Hepatocyte (in vitro differentiated cells): ENCODE measurements at regions not wholly inside any gene's neighbourhood (a gene's known extent, or its start where the extent isn't known, plus 50 kb on each side); places are given as distances from the start of the nearest gene placed in this dataset.

Experiments
- DNase-seq: peaks from one replicate; pipeline ENCODE4 v3.0.0-alpha.2; 2016; ENCODE audit warnings: low spot score
- H2AFZ ChIP-seq: fragments of 200-600 bp; sonication (generic); 2 replicates; pipeline ENCODE4 v1.6.0; 2016; ENCODE audit warnings: antibody characterized with exemption, mild to moderate bottlenecking
- H3K27ac ChIP-seq: fragments of 200-600 bp; sonication (generic); 2 replicates; pipeline ENCODE4 v1.5.1; 2016; ENCODE audit warnings: mild to moderate bottlenecking
- H3K27me3 ChIP-seq: fragments of 200-600 bp; sonication (generic); 2 replicates; pipeline ENCODE4 v1.6.1; 2016
- H3K36me3 ChIP-seq: fragments of 200-600 bp; sonication (generic); replicated peaks from 2 replicates; pipeline ENCODE4 v1.5.1; 2016; ENCODE audit warnings: low read depth; ENCODE audit not compliant: insufficient read depth
- H3K4me1 ChIP-seq: fragments of 200-600 bp; sonication (generic); 2 replicates; pipeline ENCODE4 v1.5.1; 2016; ENCODE audit warnings: mild to moderate bottlenecking, moderate library complexity; ENCODE audit not compliant: insufficient read depth
- H3K4me2 ChIP-seq: fragments of 200-600 bp; sonication (generic); 2 replicates; pipeline ENCODE4 v1.6.0; 2016
- H3K4me3 ChIP-seq: fragments of 200-600 bp; sonication (generic); 2 replicates; pipeline ENCODE4 v1.5.1; 2016; ENCODE audit warnings: mild to moderate bottlenecking
- H3K79me2 ChIP-seq: fragments of 200-600 bp; sonication (generic); 2 replicates; pipeline ENCODE4 v1.6.0; 2017; ENCODE audit warnings: mild to moderate bottlenecking
- H3K9me2 ChIP-seq: fragments of 200-600 bp; sonication (generic); replicated peaks from 2 replicates; pipeline ENCODE4 v1.6.0; 2017; ENCODE audit warnings: mild to moderate bottlenecking; ENCODE audit not compliant: insufficient read depth
- H3K9me3 ChIP-seq: fragments of 200-600 bp; sonication (generic); 2 replicates; pipeline ENCODE4 v1.5.1; 2016; ENCODE audit warnings: low read depth, mild to moderate bottlenecking
- H4K20me1 ChIP-seq: fragments of 200-600 bp; sonication (generic); 2 replicates; pipeline ENCODE4 v1.6.0; 2016; ENCODE audit warnings: mild to moderate bottlenecking; ENCODE audit not compliant: insufficient read depth, poor library complexity, severe bottlenecking
- EZH2 ChIP-seq: fragments of 200-600 bp; sonication (generic); IDR thresholded peaks from 2 replicates; pipeline ENCODE4 v1.6.1; 2016; ENCODE audit warnings: antibody characterized with exemption, mild to moderate bottlenecking, borderline replicate concordance
- EZH2phosphoT487 ChIP-seq: fragments of 200-600 bp; sonication (generic); IDR thresholded peaks from one replicate; pipeline ENCODE4 v1.6.1; 2018; ENCODE audit warnings: antibody characterized with exemption, mild to moderate bottlenecking, low read depth, moderate library complexity; ENCODE audit not compliant: unreplicated experiment, severe bottlenecking
- WGBS: methylation state at CpG from one replicate; pipeline ENCODE4 v1.1.6; 2016; ENCODE audit warnings: low lambda C conversion rate; ENCODE audit errors: missing lambda C conversion rate; 5-methylcytosine and 5-hydroxymethylcytosine counted together
- TF ChIP-seq, protein P1 (sequence below): fragments of 200-600 bp; sonication (generic); IDR thresholded peaks from 2 replicates; pipeline ENCODE4 v1.5.1; 2016; ENCODE audit warnings: antibody characterized with exemption, mild to moderate bottlenecking; ENCODE audit not compliant: poor library complexity

DNA sequence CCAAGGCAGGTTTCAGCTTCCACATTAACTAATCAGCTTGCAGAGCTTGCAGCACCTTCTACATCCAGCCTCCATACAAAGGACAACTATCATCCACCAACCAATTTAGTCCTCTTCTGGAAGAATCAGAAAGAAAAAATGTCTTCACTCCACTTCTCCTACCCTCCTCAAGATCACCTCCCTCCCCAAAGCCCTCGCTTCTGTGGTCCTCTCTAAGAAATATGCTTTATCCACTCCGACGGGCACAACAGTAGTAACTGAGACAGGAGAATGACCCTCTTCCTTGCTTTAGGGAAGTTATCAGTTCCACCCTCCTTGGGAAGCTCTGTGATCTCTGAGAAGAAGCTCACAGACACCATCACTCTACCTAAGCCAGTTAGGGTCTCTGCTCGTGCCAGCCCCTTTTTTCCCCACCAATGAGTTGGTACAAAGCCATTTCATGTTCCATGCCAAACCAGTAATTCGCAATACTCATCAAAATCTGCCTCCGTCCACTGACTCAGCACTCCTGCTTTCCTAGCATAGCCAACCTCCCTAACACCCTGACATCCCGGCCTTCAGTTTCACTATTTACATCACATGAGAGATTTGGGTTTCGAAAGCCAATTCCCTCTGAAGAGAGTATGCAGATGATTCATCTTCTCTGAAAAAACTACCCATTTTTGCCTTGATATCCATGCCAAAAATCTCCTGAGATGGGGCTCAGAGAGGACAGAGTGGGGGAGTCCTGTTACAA, 114.1 kb upstream of the PKDCC start:
- H3K4me2 ChIP-seq, result peak overlapping the region; percentile 55
- no peak for TF ChIP-seq EZH2phosphoT487
- TF ChIP-seq EZH2, result no peak
- TF ChIP-seq, protein P1, sequence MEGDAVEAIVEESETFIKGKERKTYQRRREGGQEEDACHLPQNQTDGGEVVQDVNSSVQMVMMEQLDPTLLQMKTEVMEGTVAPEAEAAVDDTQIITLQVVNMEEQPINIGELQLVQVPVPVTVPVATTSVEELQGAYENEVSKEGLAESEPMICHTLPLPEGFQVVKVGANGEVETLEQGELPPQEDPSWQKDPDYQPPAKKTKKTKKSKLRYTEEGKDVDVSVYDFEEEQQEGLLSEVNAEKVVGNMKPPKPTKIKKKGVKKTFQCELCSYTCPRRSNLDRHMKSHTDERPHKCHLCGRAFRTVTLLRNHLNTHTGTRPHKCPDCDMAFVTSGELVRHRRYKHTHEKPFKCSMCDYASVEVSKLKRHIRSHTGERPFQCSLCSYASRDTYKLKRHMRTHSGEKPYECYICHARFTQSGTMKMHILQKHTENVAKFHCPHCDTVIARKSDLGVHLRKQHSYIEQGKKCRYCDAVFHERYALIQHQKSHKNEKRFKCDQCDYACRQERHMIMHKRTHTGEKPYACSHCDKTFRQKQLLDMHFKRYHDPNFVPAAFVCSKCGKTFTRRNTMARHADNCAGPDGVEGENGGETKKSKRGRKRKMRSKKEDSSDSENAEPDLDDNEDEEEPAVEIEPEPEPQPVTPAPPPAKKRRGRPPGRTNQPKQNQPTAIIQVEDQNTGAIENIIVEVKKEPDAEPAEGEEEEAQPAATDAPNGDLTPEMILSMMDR, result no peak
- H2AFZ ChIP-seq, result no peak overlapping the region
- H3K9me2 ChIP-seq, result no peaks in the 10 kb centered on the region
- H3K27ac ChIP-seq, result peak overlapping the region; percentile 90
- H3K27me3 ChIP-seq, result no peaks in the 10 kb centered on the region
- 77% methylated on average over 8 of the region's 8 CpGs for WGBS
- no peaks in the 10 kb centered on the region for H3K36me3 ChIP-seq
- no peaks in the 10 kb centered on the region for H3K9me3 ChIP-seq
- H4K20me1 ChIP-seq, result no peaks in the 10 kb centered on the region
- peak; percentile 75 for DNase-seq
- H3K79me2 ChIP-seq, result no peaks in the 10 kb centered on the region
- H3K4me1 ChIP-seq, result peaks cover 46% of the 10 kb centered on the region
- H3K4me3 ChIP-seq, result no peak overlapping the region

DNA sequence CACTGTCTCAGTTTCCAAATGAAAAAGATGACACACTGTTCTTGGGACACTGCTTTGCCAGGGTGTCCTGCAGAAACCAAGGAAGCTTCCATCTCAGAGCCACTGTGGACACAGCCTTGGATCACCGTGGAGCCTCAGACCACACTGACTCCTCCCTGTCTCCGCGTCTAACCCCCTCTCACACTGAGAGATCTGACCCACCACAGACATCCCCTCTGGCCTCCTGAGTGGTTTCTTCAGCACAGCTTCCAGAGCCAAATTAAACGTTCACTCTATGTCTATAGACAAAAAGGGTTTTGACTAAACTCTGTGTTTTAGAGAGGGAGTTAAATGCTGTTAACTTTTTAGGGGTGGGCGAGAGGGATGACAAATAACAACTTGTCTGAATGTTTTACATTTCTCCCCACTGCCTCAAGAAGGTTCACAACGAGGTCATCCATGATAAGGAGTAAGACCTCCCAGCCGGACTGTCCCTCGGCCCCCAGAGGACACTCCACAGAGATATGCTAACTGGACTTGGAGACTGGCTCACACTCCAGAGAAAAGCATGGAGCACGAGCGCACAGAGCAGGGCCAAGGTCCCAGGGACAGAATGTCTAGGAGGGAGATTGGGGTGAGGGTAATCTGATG, 113.4 kb upstream of the PKDCC start:
- peak overlapping the region; percentile 41 for H3K4me2 ChIP-seq

DNA sequence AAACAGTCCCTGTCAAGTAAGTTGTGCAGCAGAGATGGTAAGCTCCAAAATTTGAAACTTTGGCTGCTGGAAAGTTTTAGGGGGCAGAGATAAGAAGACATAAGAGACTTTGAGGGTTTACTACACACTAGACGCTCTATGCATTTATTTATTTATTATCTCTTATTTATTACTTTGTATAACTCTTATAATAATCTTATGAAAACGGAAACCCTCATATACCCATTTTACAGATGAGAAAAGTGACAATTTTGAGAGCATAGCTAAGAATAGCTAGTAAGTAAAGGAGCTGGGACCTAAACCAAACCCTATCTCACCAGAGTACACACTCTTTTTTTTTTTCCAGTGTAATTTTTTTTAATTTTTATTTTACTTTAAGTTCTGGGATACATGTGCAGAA, 112.8 kb upstream of the PKDCC start:
- WGBS, result 81% methylated on average over 2 of the region's 2 CpGs
- peaks cover 54% of the 10 kb centered on the region for H3K4me1 ChIP-seq
- H3K9me3 ChIP-seq, result no peaks in the 10 kb centered on the region
- no peak overlapping the region for H3K4me3 ChIP-seq
- TF ChIP-seq EZH2, result no peak
- TF ChIP-seq, protein P1, result no peak
- TF ChIP-seq EZH2phosphoT487, result no peak
- no peak for DNase-seq
- no peaks in the 10 kb centered on the region for H3K27me3 ChIP-seq
- peak overlapping the region; percentile 89 for H3K27ac ChIP-seq
- H4K20me1 ChIP-seq, result no peaks in the 10 kb centered on the region
- H3K4me2 ChIP-seq, result peak overlapping the region; percentile 41
- no peaks in the 10 kb centered on the region for H3K9me2 ChIP-seq
- H2AFZ ChIP-seq, result no peak overlapping the region
- H3K36me3 ChIP-seq, result no peaks in the 10 kb centered on the region
- H3K79me2 ChIP-seq, result no peaks in the 10 kb centered on the region

More for the DNA sequence above, 113.4 kb upstream of the PKDCC start:
- Histone ChIP-seq H3K27me3 (no peaks in the 10 kb centered on the region), H3K4me3 (no peak overlapping the region), H3K9me2 (no peaks in the 10 kb centered on the region), H3K36me3 (no peaks in the 10 kb centered on the region), H3K79me2 (no peaks in the 10 kb centered on the region), H4K20me1 (no peaks in the 10 kb centered on the region), H2AFZ (no peak overlapping the region), H3K9me3 (no peaks in the 10 kb centered on the region), H3K4me1 (peaks cover 50% of the 10 kb centered on the region), H3K27ac (peak overlapping the region; percentile 89)
- DNase-seq, result peak; percentile 38
- 28% methylated on average over 10 of the region's 10 CpGs for WGBS
- TF ChIP-seq, protein P1, result no peak
- TF ChIP-seq EZH2phosphoT487 (no peak), EZH2 (no peak)
